Kidney glomerular epithelial cell (primary cell): ENCODE measurements at regions not wholly inside any gene's neighbourhood (a gene's known extent, or its start where the extent isn't known, plus 50 kb on each side); places are given as distances from the start of the nearest gene placed in this dataset.

Experiments
- DNase-seq: peaks from one replicate; lab custom pipeline; 2025; lab: John Stamatoyannopoulos, UW

GRCh38 chr6:149217466-149217888 is 100.0 kb upstream of the TAB2 start:
- DNase-seq: no peak

GRCh38 chr6:149218471-149218870 is 99.0 kb upstream of the TAB2 start:
- no peak for DNase-seq

GRCh38 chr6:149218915-149219314 is 98.6 kb upstream of the TAB2 start:
- DNase-seq: no peak

- no peak for DNase-seq
Observed at GRCh38 chr6:149220882-149221773, 96.4 kb upstream of the TAB2 start.

GRCh38 chr6:149221774-149222070 is 95.8 kb upstream of the TAB2 start:
- no peak for DNase-seq

GRCh38 chr6:149223120-149223903 is 94.2 kb upstream of the TAB2 start:
- no peak for DNase-seq

- DNase-seq: no peak
Observed at GRCh38 chr6:149223904-149224351, 93.6 kb upstream of the TAB2 start.

- DNase-seq: no peak
Observed at GRCh38 chr6:149224399-149224798, 93.1 kb upstream of the TAB2 start.

GRCh38 chr6:149225370-149225769 is 92.1 kb upstream of the TAB2 start:
- no peak for DNase-seq

GRCh38 chr6:149225946-149226345 is 91.6 kb upstream of the TAB2 start:
- DNase-seq: no peak

GRCh38 chr6:149227796-149228195 is 89.7 kb upstream of the TAB2 start:
- no peak for DNase-seq

GRCh38 chr6:149228311-149228955 is 89.1 kb upstream of the TAB2 start:
- no peak for DNase-seq

GRCh38 chr6:149229096-149229495 is 88.4 kb upstream of the TAB2 start:
- DNase-seq: no peak

GRCh38 chr6:149230712-149231460 is 86.6 kb upstream of the TAB2 start:
- DNase-seq: no peak

GRCh38 chr6:149231778-149232177 is 85.7 kb upstream of the TAB2 start:
- no peak for DNase-seq

- peak; percentile 90 for DNase-seq
Observed at GRCh38 chr6:149233056-149233715, 84.3 kb upstream of the TAB2 start.

GRCh38 chr6:149234051-149234962 is 83.2 kb upstream of the TAB2 start:
- peak; percentile 43 for DNase-seq

- peak; percentile 53 for DNase-seq
Observed at GRCh38 chr6:149235130-149235561, 82.4 kb upstream of the TAB2 start.

GRCh38 chr6:149236589-149236988 is 80.9 kb upstream of the TAB2 start:
- DNase-seq: no peak

GRCh38 chr6:149237464-149237863 is 80.0 kb upstream of the TAB2 start:
- no peak for DNase-seq
